ENCODE measurements at regions not wholly inside any gene's neighbourhood (a gene's known extent, or its start where the extent isn't known, plus 50 kb on each side); places are given as distances from the start of the nearest gene placed in this dataset.

- intact Hi-C loops (cut with micrococcal nuclease): no loop called here
- DNase-seq: peak; percentile 38 to 69 (median 67)
- Mint-ChIP-seq H3K9me3 (peaks cover 0 to under 1% (median 0%) of the 10 kb centered on the region in 7 donors), H3K27me3 (ENCODE audit: low read depth in 3 of 3) (no peaks in the 10 kb centered on the region), H3K4me3 (no peak overlapping the region), H3K27ac (peak overlapping the region in 5 of 7 donors; percentile 18 to 82 (median 54)), H3K36me3 (no peaks in the 10 kb centered on the region), H3K4me1 (peaks cover 35% of the 10 kb centered on the region)
- Histone ChIP-seq H3K27me3 (ENCODE audit: control insufficient read depth in 2 of 2, insufficient read depth in 2 of 2, low read length in 2 of 2) (no peaks in the 10 kb centered on the region), H3K4me1 (ENCODE audit: control insufficient read depth in 1 of 2, insufficient read depth in 2 of 2, low read length in 2 of 2) (peaks cover 36 to 40% of the 10 kb centered on the region in 2 donors), H3K4me2 (replicated peaks; ENCODE audit: extremely low read depth, low read length, poor library complexity, severe bottlenecking) (no peak overlapping the region), H3K9me3 (replicated peaks in 1 of 2; ENCODE audit: control insufficient read depth in 1 of 2, insufficient read depth in 1 of 2, low read length in 2 of 2) (no peaks in the 10 kb centered on the region), H4K20me1 (ENCODE audit: insufficient read depth, low read length) (no peaks in the 10 kb centered on the region), H3K27ac (ENCODE audit: low read depth in 1 of 2, low read length in 2 of 2) (peak overlapping the region in 1 of 2 donors; percentile 13), H3K36me3 (replicated peaks in 1 of 2; ENCODE audit: control insufficient read depth in 1 of 2, insufficient read depth in 2 of 2, low read length in 2 of 2) (no peaks in the 10 kb centered on the region), H3K79me2 (ENCODE audit: insufficient read depth, low read length) (no peaks in the 10 kb centered on the region), H3K4me3 (replicated peaks in 1 of 3; ENCODE audit: low read depth in 2 of 3, low read length in 3 of 3) (peak overlapping the region in 1 of 3 experiments; percentile 5), H3K9ac (ENCODE audit: insufficient read depth, low read length, poor library complexity, severe bottlenecking) (no peak overlapping the region), H2AFZ (ENCODE audit: insufficient read depth, low read depth, low read length, poor library complexity, severe bottlenecking) (no peak overlapping the region)
- WGBS (ENCODE audit: insufficient coverage): no CpG with 5 or more reads among the region's 1 CpG
- TF ChIP-seq CTCF (IDR thresholded peaks at IDR 0.05): no peak
Observed at GRCh38 chr4:11843340-11843739, 414.6 kb upstream of the HS3ST1 start.

GRCh38 chr4:11842620-11843263 lies 414.0 kb upstream of the HS3ST1 start:
- no peak for DNase-seq
- Histone ChIP-seq H2AFZ (ENCODE audit: insufficient read depth, low read depth, low read length, poor library complexity, severe bottlenecking) (no peak overlapping the region), H3K27ac (ENCODE audit: low read depth in 1 of 2, low read length in 2 of 2) (peak overlapping the region in 1 of 2 donors; percentile 13), H3K4me2 (replicated peaks; ENCODE audit: extremely low read depth, low read length, poor library complexity, severe bottlenecking) (no peak overlapping the region), H3K9me3 (replicated peaks in 1 of 2; ENCODE audit: control insufficient read depth in 1 of 2, insufficient read depth in 1 of 2, low read length in 2 of 2) (no peaks in the 10 kb centered on the region), H4K20me1 (ENCODE audit: insufficient read depth, low read length) (no peaks in the 10 kb centered on the region), H3K79me2 (ENCODE audit: insufficient read depth, low read length) (no peaks in the 10 kb centered on the region), H3K9ac (ENCODE audit: insufficient read depth, low read length, poor library complexity, severe bottlenecking) (no peak overlapping the region), H3K27me3 (ENCODE audit: control insufficient read depth in 2 of 2, insufficient read depth in 2 of 2, low read length in 2 of 2) (no peaks in the 10 kb centered on the region), H3K4me3 (replicated peaks in 1 of 3; ENCODE audit: low read depth in 2 of 3, low read length in 3 of 3) (no peak overlapping the region), H3K4me1 (ENCODE audit: control insufficient read depth in 1 of 2, insufficient read depth in 2 of 2, low read length in 2 of 2) (peaks cover 35 to 40% of the 10 kb centered on the region in 2 donors), H3K36me3 (replicated peaks in 1 of 2; ENCODE audit: control insufficient read depth in 1 of 2, insufficient read depth in 2 of 2, low read length in 2 of 2) (no peaks in the 10 kb centered on the region)
- Mint-ChIP-seq H3K27me3 (ENCODE audit: low read depth in 3 of 3) (no peaks in the 10 kb centered on the region), H3K4me1 (peaks cover 35% of the 10 kb centered on the region), H3K9me3 (peaks cover 0 to 4% (median 0%) of the 10 kb centered on the region in 7 donors), H3K27ac (no peak overlapping the region), H3K36me3 (no peaks in the 10 kb centered on the region), H3K4me3 (no peak overlapping the region)
- intact Hi-C loops (cut with micrococcal nuclease): no loop called here
- no peak for TF ChIP-seq CTCF (IDR thresholded peaks at IDR 0.05)
- WGBS (ENCODE audit: insufficient coverage): no CpG with 5 or more reads among the region's 1 CpG
